ENCODE measurements at regions not wholly inside any gene's neighbourhood (a gene's known extent, or its start where the extent isn't known, plus 50 kb on each side); places are given as distances from the start of the nearest gene placed in this dataset.
A peak's percentile ranks its signal among the peaks of the same experiment; 100 is the strongest.
"Not testable (repeated sequence)": the region's sequence is repeated elsewhere in the genome, so short reads cannot be mapped to it uniquely, and the experiment has no call there.

DNA sequence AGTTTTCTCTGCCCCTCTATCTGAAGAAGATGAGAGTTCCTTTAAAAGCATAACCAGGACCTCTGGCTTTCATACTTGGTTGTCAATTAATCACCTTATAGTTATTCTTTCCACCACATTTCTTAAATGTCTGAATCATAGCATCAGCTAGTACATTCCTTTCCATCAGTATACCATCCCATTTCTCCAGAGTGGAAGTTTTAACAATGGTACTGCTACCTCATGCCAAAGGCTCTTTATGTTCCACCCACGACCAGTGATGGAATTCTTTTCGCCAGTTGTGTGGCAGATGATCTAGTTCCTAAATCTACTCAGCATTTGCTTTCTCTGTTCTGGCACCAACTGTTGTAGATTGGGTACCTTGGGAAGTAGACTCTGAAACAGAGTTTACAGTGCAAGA lies 379.8 kb downstream of the ZNF674 start:
- DNase-seq (ENCODE audit: low spot score): no peak

DNA sequence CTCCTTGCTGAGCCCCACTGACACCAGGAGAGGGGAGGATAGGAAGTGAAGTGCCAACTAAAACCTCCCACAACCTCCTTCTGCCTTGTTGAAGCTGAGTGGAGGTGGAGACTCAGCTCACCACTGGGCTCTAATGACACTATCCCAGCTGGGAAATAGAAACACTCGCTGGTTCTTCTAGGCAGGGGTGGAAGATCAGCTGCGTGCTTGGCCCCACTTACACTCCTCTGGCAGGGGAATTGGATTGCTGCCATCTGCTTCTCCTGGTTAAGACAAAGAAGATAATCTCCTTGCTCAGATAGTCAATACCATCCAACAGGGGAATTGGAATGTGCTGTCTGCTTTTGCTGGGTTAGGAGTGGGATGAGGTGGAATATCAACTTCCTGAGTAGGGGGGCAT lies 392.5 kb downstream of the ZNF674 start:
- no peak for DNase-seq (ENCODE audit: low spot score)

DNA sequence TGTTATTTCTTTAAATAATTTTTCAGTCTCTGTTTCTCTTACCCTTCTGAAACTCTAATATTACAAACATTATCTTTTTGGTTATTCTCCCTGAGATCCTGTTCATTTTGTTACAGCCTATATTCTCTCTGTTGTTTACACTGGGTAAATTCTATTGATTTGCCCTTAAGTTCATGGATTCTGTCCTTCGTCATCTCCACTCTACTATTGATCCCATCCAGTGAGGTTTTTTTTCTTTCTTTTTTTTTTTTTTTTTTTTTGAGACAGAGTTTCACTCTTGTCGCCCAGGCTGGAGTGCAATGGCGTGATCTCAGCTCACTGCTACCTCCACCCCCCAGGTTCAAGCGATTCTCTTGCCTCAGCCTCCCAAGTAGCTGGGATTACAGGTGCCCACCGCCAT lies 393.9 kb downstream of the ZNF674 start:
- not testable (repeated sequence) for DNase-seq (ENCODE audit: low spot score)

DNA sequence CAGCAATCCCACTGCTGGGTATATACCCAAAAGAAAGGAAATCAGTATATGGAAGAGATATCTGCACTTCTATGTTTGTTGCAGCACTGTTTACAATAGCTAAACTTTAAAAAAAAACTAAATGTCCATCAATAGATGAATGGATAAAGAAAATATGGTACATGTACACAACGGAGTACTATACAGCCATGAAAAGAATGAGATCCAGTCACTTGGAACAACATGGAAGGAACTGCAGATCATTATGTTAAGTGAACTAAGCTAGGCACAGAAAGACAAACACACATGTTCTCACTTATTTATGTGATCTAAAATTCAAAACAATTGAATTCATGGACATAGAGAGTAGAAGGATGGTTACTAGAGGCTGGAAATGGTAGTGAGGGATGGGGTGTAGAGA lies 400.7 kb downstream of the ZNF674 start:
- no peak for DNase-seq (ENCODE audit: low spot score)

DNA sequence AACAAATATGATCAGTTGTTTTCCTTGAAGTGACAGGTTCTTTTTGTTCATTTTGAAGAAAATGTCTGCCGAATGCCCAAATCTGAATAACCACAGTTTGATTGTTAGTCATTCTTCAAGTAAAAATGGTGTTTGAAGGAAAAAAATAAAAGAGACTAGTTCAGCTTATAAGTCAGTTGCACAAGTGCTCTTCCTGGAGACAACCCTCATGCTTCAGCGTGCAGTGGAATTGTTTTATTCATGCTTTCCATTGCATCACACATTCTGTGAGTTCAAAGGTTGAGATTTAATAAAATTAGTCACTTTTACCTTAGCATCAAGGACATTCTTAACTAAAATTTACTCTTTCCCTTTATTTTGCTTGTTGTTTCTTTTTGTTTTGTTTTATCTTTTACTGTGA lies 404.9 kb downstream of the ZNF674 start:
- no peak for DNase-seq (ENCODE audit: low spot score)

DNA sequence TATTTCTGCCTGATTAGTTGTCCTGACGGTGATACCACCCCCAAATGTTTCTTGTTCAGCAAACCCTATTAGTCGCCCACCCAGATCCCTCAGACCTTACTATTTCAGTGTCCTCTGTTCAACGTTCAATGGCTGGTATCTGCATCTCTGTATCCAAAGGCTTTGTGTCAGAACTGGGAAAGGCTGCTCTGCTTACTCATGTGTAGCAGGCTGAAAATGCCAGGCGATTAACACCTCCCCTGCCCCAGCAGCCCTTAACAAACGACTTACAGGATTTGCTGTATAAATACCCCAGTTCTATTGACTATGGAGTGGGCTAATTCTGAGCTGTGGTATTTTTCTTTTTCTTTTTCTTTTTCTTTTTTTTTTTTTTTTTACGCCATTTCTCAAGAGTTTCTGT lies 415.0 kb downstream of the ZNF674 start:
- peak; percentile 59 for DNase-seq (ENCODE audit: low spot score)

DNA sequence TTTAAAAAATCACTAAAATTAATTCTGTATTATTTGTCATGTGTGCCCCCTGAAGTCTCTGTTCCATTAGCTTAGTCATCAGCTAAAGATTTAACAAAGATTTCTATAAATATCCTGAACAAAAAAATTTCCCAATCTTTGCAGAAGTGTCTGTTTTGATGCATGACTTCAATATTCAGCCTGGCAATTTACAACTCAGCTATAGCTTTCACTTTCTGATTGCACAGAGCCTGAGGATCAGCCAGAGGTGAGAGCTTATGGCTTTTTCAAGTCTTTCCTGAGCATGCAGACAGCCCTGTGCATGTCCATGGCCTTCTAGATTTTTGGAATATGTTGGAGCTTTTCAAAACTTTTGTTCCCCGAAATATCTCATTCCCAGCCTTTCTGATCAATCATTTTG lies 420.1 kb downstream of the ZNF674 start:
- DNase-seq (ENCODE audit: low spot score): no peak

DNA sequence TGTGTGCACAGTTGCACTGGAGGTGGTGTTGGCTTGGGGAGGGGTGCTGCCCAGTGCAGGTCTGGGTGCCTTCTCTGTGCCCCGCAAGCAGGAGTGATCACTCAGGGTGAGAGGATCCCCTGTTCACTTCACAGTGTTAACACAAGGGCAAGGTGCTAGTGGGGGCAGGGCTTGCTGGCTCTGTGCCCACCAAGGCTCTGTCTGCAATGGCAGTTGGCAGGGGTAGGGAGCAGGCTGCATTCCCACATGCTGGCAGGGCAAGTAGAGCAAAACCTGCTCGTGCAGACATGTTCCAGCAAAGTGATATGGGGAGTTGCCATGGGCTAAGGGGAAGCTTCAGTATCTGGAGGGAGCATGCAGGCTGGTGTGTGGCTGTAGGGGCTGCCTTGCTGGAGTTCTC lies 428.0 kb downstream of the ZNF674 start:
- DNase-seq (ENCODE audit: low spot score): no peak

DNA sequence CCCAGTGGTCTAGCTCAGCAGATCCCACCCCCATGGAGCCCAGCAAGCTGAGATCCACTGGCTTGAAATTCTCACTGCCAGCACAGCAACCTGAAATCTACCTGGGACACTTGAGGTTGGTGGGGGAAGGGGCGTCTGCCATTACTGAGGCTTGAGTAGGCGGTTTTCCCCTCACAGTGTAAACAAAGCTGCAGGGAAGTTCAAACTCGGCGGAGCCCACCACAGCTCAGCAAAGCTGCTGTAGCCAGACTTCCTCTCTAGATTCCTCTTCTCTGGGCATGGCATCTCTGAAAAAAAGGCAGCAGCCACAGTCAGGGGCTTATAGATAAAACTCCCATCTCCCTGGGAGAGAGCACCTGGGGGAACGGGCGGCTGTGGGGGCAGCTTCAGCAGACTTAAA lies 457.9 kb downstream of the ZNF674 start:
- not testable (repeated sequence) for DNase-seq (ENCODE audit: low spot score)

DNA sequence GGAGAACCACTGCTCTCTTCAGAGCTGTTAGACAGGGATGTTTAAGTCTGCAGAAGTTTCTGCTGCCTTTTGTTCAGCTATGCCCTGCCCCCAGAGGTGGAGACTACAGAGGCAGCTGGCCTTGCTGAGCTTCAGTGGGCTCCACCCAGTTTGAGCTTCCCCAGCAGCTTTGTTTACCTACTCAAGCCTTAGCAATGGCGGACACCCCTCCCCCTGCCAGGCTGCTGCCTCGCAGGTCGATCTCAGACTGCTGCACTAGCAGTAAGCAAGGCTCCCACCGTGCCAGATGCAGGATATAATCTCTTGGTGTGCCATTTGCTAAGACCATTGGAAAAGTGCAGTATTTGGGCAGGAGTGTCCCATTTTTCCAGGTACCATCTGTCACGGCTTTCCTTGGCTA lies 465.1 kb downstream of the ZNF674 start:
- not testable (repeated sequence) for DNase-seq (ENCODE audit: low spot score)

DNA sequence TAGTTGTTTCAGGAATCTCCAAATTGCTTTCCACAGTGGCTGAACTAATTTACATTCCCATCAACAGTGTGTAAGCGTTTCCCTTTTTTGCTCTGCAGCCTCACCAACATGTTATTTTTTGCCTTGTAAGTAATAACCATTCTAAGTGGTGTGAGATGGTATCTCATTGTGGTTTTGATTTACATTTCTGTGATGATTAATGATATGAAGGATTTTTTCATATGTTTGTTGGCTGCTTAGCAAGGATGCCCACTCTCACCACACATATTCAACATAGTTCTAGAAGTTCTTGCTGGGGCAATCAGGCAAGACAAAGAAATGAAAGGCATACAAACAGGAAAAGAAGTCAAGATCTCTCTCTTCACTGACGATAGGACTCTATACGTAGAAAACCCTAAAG lies 472.4 kb downstream of the ZNF674 start:
- DNase-seq (ENCODE audit: low spot score): no peak

DNA sequence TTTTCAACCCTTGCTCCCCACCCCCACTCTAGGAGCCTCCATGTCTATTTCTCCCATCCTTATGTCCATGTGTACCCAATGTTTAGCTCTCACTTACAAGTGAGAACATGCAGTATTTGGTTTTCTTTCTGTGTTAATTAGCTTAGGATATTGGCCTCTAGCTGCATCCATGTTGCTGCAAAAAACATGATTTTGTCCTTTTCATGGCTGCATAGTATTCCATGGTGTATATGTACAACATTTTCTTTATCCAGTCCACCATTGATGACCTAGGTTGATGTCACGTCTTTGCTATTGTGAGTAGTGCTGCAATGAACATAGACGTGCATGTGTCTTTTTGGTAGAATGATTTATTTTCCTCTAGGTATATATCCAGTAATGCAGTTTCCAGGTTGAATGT lies 472.8 kb downstream of the ZNF674 start:
- DNase-seq (ENCODE audit: low spot score): no peak

DNA sequence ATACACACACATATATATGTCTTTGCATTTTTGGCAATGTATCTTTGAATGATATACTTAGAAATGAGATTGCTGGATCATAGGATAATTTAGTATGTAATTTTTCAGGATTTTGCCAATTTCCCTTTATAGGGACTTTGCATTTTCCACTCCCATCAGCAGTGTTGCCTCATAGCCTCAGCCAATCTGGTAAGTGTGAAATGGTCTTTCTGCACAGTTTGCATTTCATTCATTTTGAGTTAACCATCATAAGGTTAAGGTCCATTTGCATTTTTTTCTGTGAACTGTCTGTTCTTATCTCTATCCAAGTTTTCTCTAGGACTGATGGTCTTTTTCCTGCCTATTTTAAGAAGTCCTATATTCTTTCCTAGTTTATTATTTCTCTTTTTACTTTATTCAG lies 474.8 kb downstream of the ZNF674 start:
- DNase-seq (ENCODE audit: low spot score): no peak

DNA sequence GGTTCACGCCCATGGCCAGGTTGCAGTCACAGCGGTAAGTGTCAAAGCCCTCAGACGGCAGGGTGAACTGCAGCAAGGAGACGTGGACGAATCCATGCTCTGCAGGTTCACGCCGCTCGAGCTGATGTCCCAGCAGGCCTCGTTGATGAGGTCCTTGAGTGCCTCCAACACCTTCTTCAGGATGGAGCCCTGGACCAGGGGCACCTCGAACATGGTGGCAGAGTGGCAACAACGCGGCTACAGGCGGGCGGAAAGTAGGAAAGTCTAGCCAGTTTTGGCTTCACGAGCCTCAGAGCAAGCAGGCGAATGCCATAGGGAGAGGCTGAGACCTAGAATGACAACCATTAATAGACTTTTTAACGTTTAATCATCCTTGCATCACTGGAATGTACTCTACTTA lies 485.9 kb downstream of the ZNF674 start:
- DNase-seq (ENCODE audit: low spot score): no peak

DNA sequence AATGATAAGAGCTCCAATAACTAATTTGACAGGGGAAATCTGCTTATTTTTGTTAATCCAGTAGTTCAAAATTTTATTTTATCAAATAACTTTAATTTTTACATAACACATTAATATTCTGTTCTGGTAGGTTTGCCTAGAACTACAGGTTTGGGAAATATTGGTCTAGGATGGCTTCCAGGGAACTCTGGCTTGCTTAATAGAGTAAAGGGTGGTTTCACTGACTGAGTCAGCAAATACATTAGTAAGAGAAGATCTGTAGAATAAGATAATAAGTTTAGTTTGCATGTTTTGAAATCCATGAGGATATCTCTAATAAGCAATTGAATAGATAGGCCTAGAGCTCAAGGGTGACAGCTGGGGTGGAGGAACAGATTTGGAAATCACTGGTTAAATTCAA lies 500.7 kb downstream of the ZNF674 start:
- DNase-seq (ENCODE audit: low spot score): no peak

DNA sequence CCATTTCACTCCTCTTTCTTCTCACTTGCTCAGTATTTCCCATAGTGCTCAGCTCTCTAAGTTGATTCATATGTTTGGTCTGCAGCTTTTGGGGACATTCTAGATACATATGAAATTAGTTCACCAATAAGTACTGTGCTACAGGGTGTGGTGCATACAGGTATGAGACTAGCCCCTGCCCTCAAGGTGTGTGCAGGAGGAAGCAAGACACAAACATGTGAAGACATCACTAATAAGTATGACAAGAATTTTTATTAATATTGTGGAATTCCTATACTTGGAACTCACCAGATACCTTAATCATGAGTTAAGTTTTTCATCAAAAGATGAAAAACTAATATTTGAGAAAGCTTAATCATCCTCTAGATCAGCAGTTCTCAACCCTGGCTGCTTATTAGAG lies 505.2 kb downstream of the ZNF674 start:
- no peak for DNase-seq (ENCODE audit: low spot score)

DNA sequence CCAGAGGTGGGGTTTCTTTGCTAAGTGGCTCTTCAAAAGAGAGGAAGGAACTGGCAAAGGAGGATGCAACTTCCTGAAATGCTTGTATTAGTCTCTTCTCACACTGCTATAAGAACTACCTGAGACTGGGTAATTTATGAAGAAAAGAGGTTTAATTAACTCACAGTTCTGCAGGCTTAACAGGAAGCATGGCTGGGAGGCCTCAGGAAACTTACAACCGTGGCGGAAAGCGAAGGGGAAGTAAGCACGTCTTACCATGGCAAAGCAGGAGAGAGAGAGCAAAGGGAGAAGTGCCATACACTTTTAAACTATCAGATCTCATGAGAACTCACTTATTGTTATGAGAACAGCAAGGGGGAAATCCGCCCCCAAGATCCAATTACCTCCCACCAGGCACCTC lies 505.7 kb downstream of the ZNF674 start:
- no peak for DNase-seq (ENCODE audit: low spot score)

DNA sequence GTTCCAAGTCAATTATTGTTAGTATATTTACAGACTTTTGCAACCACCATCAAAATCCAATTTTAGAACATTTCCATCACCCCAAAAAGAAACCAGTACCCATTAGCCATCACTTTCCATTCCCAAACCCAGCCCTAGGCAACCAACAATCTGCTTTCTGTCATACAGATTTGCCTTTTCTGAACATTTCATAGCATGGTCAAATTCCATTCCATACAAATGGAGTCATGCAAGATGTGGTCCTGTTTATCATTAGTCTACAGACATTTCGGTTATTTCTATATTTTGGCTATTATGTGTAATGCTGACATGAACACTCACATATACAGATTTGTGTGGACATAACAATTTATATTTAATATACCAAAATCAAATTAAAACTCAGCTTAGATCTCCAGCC lies 508.7 kb downstream of the ZNF674 start:
- no peak for DNase-seq (ENCODE audit: low spot score)

DNA sequence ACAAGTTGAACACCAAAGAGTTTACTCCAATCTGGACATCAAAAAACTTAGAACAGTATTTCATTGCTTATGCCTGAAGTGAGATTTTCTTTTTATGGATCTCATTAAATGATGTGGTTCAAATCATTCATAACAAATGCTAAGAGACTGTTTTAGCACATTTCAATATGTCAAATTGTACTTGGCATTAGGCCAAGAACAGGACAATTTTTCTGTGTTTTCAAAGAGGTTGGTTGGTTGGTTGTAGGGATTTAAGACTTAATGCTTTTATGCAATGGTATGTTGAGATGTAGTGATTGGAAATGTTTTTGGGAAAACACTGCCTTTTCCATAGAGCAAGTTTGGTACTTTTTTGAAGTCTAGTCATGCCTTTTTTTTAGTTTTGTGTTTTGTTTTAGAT lies 510.4 kb downstream of the ZNF674 start:
- no peak for DNase-seq (ENCODE audit: low spot score)

DNA sequence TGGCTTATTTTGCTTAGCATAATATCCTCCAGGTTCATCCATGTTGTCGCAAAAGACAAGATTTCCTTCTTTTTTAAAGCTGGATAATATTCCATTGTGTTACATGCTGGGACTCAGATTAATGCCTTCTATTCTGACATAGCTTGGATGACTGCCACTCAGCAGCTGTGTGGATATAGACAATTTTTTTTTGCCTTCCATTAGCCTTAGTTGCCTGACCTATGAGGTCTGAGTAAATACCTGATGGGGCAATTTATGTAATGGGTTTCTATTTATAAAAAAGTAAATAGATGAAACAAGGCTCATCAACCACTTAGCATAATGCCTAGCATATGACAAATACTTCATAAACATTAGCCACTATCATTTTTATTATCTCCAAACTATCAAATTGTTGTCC lies 515.4 kb downstream of the ZNF674 start:
- no peak for DNase-seq (ENCODE audit: low spot score)

DNA sequence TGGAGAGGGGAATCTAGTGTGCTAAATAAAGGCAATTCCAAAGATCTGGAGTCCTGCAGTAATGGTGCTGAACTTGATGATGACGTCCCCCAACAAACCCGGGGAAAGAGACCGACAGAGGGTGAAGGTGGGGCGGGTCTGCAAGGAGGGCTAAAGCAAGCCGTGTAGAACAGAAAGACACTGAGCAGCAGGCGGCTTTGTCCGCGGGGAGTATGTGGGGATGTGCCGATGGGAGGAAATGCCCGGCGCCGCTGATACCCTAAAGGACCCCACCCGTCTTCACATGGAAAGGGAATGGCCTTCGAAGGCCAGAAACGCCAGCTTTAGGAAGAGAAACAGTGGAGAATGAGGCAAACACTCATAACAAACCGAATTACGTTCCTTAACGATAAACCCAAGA lies 528.9 kb downstream of the ZNF674 start:
- no peak for DNase-seq (ENCODE audit: low spot score)

DNA sequence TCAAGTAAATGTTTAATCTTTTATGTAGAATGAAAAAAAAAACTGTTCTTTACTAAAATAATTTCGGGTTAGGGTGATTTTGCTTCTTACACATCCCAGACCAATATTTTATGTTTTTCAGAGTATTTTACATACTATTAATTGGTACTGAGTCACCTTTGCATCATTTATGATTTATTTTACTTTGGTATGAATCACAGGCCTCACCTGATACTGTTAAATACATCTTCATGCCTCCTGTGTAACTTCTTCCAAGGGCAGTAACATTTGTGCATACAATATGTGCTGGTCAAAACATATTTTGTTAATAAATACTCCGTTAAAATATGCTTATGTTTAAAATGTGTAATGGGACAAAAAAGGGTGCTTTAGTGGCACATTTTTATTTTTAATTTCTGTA lies 529.6 kb downstream of the ZNF674 start:
- DNase-seq (ENCODE audit: low spot score): no peak

DNA sequence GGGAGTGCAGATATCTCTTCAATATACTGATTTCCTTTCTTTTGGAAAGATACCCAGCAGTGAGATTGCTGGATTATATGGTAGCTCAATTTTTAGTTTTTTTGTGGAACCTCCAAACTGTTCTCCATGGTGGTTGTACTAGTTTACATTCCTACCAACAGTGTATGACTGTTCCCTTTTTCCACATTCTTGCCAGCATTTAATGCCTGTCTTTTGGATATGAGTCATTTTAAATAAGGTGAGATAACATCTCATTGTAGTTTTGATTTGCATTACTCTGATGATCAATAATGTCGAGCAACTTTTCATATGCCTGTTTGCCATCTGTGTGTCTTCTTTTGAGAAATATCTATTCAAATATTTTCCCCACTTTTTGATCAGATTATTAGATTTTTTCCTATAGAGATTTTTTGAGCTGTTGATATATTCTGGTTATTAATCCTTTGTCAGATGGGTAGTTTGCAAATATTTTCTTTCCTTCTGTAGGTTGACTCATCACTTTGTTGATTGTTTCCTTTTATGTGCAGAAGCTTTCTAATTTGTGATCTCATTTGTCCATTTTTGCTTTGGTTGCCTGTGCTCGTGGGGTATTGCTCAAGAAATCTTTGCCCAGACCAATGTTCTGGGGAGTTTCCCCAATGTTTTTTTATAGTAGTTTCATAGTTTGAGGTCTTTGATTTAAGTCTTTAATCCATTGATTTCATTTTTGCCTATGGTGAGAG lies 552.7 kb downstream of the ZNF674 start:
- DNase-seq (ENCODE audit: low spot score): no peak

DNA sequence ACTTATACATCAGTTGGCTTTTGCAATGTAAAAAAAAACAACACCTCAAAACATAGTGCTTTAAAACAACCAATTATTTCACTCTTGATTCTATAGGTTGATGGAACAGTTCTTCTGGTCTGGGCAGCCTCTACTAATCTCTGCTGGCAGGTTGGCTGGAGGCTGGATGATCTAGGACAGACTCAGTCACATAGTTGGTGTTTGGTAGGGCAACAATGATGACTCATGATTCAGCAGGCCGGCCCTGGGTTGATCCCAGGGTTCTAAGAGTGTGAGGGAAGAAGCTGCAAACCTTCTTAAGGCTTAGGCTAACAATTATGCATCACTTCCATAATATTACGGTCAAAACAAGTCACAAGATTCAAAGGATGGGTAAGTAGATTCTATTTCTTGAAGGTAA lies 558.2 kb downstream of the ZNF674 start:
- DNase-seq (ENCODE audit: low spot score): no peak

DNA sequence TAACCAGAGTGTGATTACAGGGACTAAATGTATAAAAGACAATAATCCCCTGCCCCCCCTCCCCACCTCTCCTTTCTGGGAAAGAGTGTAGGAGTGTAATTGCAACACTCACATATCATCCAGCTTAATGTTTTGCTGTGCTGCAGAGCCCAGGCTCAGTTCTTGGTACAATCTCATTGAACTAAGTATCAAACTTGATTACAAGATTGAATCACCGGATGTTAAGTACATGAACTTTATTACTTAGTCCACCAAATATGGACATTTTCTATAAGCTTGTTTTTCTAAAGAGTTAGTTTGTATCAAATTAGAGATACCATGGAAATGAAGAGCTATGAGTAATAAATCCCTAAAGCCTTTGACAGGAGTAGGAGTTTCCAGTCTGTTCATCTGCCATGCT lies 559.1 kb downstream of the ZNF674 start:
- DNase-seq (ENCODE audit: low spot score): no peak
